HG02852 (cell line): ENCODE measurements at regions not wholly inside any gene's neighbourhood (a gene's known extent, or its start where the extent isn't known, plus 50 kb on each side); places are given as distances from the start of the nearest gene placed in this dataset.
"Not testable (repeated sequence)": the region's sequence is repeated elsewhere in the genome, so short reads cannot be mapped to it uniquely, and the experiment has no call there.

Experiments used
- ATAC-seq: cut with Tn5 transposase; IDR thresholded peaks from one replicate; pipeline ENCODE4 v1.9.1; 2021; ENCODE audit warnings: mild to moderate bottlenecking, moderate library complexity; ENCODE audit not compliant: unreplicated experiment

- ATAC-seq = no peak
Observed at GRCh38 chr2:22361571-22361970, 1023.4 kb upstream of the KLHL29 start.

- no peak for ATAC-seq
Observed at GRCh38 chr2:22375096-22375495, 1009.9 kb upstream of the KLHL29 start.

DNA sequence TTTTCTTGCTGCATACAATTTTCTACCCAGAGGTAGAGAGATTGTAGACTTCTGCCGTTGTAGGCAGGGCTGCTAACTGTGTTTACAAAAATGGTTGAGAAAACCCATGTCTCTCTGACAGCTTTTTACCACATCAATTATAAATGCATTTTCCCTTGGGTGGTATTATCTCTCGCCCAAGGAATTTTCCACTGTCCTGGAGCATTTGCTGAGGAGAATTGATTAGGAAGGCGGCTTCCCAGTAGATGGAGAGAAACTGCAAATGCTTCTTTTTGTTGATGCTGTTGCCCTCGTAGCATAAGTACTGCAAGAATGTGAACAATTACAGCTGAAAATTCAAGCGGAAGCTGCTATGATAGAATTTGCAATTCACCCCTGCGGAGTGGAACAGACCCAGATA is 1007.7 kb upstream of the KLHL29 start:
- ATAC-seq = no peak

GRCh38 chr2:22382479-22383169 is 1002.4 kb upstream of the KLHL29 start:
- no peak for ATAC-seq

DNA sequence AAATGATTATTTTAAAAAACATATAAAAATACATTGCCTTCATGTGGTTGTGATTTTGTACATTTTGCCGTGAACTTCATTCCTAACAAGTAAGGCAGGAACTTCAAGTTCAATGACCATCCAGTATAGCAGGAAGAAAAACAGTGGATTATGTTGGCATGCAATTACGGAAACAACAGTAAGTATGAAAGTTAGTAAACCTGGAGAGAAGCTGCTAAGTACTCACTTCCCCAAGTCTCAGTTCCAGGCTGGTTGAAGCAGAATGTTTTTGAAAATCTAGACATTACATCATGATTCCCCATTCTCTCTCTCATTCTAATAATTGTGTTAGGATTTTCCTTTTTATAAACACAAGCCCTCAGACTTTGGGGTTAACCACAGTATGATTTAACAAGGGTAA is 987.1 kb upstream of the KLHL29 start:
- ATAC-seq = no peak

DNA sequence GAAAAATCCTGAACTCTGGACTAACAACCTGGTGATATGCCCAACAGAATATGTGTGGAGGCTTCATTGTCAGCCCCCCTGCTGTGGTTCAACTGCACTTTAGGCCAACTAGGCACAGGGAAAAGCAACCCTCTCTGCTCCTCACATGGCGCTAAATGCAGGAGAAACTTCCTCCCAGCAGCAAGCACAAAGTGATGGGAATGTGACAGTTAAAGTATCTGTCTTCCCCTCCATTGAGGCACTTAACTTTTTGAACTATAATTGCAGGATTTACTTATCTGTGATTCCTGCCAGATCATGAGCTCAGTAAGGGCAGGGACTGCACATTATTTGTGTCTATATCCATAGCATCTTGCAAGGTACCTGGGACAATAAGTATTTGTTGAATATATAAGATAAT is 981.2 kb upstream of the KLHL29 start:
- no peak for ATAC-seq

- no peak for ATAC-seq
Observed at GRCh38 chr2:22406625-22407024, 978.4 kb upstream of the KLHL29 start.

- no peak for ATAC-seq
Observed at GRCh38 chr2:22420076-22420475, 964.9 kb upstream of the KLHL29 start.

DNA sequence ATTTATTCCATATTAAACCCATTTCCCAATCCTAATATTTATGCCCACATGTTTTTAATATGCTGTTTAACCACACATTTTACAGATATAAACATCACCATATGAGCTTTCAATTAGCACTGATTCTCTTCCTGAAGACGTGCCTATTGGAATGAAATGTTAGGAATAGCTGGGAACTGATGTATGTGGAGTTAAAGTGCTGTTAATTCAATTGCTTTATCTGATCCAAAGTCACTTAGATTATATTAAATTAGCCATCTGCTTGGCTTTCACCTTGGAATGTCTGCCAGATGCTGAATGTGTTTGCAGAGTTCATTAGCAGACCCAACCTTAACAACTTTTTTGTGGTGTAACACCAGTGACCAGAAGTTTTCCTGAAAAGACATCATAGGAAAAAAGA is 942.9 kb upstream of the KLHL29 start:
- ATAC-seq = no peak

DNA sequence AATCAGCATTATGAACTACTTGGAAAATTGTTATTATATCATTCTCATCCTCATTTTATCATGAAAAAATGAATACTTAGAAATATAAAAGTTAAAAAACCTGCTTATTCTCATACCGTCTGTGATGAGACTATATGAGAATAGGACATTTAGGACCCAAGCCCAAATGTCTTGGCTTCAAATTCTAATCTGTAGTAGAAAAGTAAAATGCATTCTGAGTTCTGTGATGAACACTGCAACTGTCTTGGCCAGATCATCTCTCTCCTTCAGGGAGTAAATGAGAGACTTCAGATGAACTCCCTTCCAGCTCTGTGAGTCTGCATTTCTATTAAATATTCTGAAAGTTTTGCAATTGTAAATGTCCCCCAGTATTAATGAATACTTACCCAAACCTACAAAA is 940.7 kb upstream of the KLHL29 start:
- no peak for ATAC-seq

- ATAC-seq = no peak
Observed at GRCh38 chr2:22449696-22450095, 935.3 kb upstream of the KLHL29 start.

- ATAC-seq = no peak
Observed at GRCh38 chr2:22450831-22451230, 934.1 kb upstream of the KLHL29 start.

- no peak for ATAC-seq
Observed at GRCh38 chr2:22454826-22455485, 930.0 kb upstream of the KLHL29 start.

DNA sequence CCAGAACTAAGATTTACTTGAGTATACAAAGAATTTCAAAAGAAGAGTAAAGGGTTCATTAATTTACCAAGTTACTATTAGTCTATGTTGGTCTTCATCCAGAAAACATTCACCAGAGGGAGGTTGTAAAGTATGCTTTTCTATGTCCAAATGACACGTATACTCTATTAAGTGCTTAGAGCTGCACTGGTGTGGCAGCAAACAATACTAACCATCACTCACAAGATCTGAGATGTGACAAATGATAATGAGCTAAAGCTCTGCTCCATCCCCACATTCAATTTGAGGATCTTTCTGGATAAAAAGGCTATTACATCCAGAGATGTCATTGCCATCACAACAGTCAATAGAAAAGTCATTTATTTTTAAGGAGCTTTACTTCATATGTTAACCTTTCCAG is 926.5 kb upstream of the KLHL29 start:
- ATAC-seq = no peak

DNA sequence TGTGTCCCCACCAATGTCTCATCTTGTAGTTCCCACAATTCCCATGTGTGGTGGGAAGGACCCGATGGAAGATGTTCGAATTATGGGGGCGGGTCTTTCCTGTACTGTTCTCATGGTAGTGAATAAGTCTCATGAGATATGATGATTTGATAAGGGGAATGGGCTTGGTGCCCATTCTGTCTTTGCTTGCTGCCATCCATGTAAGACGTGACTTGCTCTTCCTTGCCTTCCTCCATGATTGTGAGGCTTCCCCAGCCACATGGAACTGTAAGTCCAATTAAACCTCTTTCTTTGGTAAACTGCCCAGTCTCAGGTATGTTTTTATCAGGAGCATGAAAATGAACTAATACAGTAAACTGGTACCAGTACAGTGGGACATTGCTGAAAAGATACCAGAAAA is 909.9 kb upstream of the KLHL29 start:
- ATAC-seq = not testable (repeated sequence)

- ATAC-seq = no peak
Observed at GRCh38 chr2:22478329-22478728, 906.6 kb upstream of the KLHL29 start.

GRCh38 chr2:22481486-22482259 is 903.3 kb upstream of the KLHL29 start:
- ATAC-seq = no peak

GRCh38 chr2:22483036-22483435 is 901.9 kb upstream of the KLHL29 start:
- no peak for ATAC-seq

DNA sequence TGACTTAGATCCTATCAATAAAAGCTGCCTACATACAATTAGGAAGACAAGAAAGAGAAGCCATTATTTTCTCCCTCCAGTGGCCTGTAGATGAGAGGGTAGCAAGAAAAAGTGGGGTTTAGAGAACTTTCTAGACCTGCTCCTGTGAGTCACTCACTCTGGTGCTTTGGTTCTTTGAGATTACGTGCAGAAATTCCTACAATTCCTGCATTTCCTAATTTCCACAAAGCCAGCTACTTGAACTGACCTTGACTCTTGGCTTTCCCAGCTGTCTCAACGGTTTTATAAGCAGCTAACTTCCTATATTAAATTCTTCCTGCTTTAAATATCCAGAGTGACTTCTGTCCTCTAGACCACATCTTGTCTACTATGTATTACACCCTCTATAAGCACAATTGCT is 899.5 kb upstream of the KLHL29 start:
- ATAC-seq = no peak

GRCh38 chr2:22486343-22486742 is 898.6 kb upstream of the KLHL29 start:
- ATAC-seq = no peak

GRCh38 chr2:22487036-22487435 is 897.9 kb upstream of the KLHL29 start:
- no peak for ATAC-seq

GRCh38 chr2:22487541-22487940 is 897.4 kb upstream of the KLHL29 start:
- ATAC-seq = no peak
